ENCODE measurements at regions not wholly inside any gene's neighbourhood (a gene's known extent, or its start where the extent isn't known, plus 50 kb on each side); places are given as distances from the start of the nearest gene placed in this dataset.

- no peak for DNase-seq (ENCODE audit: low read depth)
These were observed 75.4 kb downstream of the CDC7 start for GRCh38 chr1:91575909-91576519.

GRCh38 chr1:91578320-91579109, 77.9 kb downstream of the CDC7 start:
- DNase-seq (ENCODE audit: low read depth): peak; percentile 71

GRCh38 chr1:91579658-91580228, 79.1 kb downstream of the CDC7 start:
- DNase-seq (ENCODE audit: low read depth): no peak

- peak; percentile 74 for DNase-seq (ENCODE audit: low read depth)
These were observed 81.8 kb downstream of the CDC7 start for GRCh38 chr1:91582431-91582921.

- peak; percentile 76 for DNase-seq (ENCODE audit: low read depth)
These were observed 82.7 kb downstream of the CDC7 start for GRCh38 chr1:91583326-91583755.

GRCh38 chr1:91584309-91584708, 83.7 kb downstream of the CDC7 start:
- DNase-seq (ENCODE audit: low read depth): no peak

GRCh38 chr1:91584878-91585277, 84.2 kb downstream of the CDC7 start:
- no peak for DNase-seq (ENCODE audit: low read depth)

GRCh38 chr1:91585502-91585901, 84.9 kb downstream of the CDC7 start:
- DNase-seq (ENCODE audit: low read depth): no peak

- no peak for DNase-seq (ENCODE audit: low read depth)
These were observed 85.3 kb downstream of the CDC7 start for GRCh38 chr1:91585982-91586381.

GRCh38 chr1:91589437-91589836, 88.8 kb downstream of the CDC7 start:
- DNase-seq (ENCODE audit: low read depth): no peak

GRCh38 chr1:91591175-91591974, 90.7 kb downstream of the CDC7 start:
- DNase-seq (ENCODE audit: low read depth): no peak

- no peak for DNase-seq (ENCODE audit: low read depth)
These were observed 92.2 kb downstream of the CDC7 start for GRCh38 chr1:91592716-91593477.

GRCh38 chr1:91594383-91595055, 93.9 kb downstream of the CDC7 start:
- DNase-seq (ENCODE audit: low read depth): no peak

GRCh38 chr1:91596474-91596873, 95.8 kb downstream of the CDC7 start:
- no peak for DNase-seq (ENCODE audit: low read depth)

GRCh38 chr1:91597215-91597614, 96.6 kb downstream of the CDC7 start:
- no peak for DNase-seq (ENCODE audit: low read depth)

GRCh38 chr1:91600431-91601337, 100.0 kb downstream of the CDC7 start:
- no peak for DNase-seq (ENCODE audit: low read depth)

GRCh38 chr1:91601554-91602376, 101.1 kb downstream of the CDC7 start:
- no peak for DNase-seq (ENCODE audit: low read depth)

GRCh38 chr1:91603409-91603808, 102.8 kb downstream of the CDC7 start:
- DNase-seq (ENCODE audit: low read depth): no peak

GRCh38 chr1:91604632-91605031, 104.0 kb downstream of the CDC7 start:
- peak; percentile 20 for DNase-seq (ENCODE audit: low read depth)

Measured in fibroblast of gingiva (primary cell).